ENCODE measurements at regions not wholly inside any gene's neighbourhood (a gene's known extent, or its start where the extent isn't known, plus 50 kb on each side); places are given as distances from the start of the nearest gene placed in this dataset.
"Not testable (repeated sequence)": the region's sequence is repeated elsewhere in the genome, so short reads cannot be mapped to it uniquely, and the experiment has no call there.

- POLR2A ChIA-PET = no interaction called here
- H3K9ac ChIP-seq (ENCODE audit: low read length) = no peak overlapping the region
Measured at GRCh38 chr6:106783640-106784566, 154.5 kb downstream of the QRSL1 start.

GRCh38 chr6:106782536-106783285, 153.3 kb downstream of the QRSL1 start:
- intact Hi-C loops (cut with micrococcal nuclease) = no loop called here
- Histone ChIP-seq H3K27me3 (ENCODE audit: insufficient read depth, low read length) (no peaks in the 10 kb centered on the region), H4K20me1 (ENCODE audit: insufficient read depth) (no peaks in the 10 kb centered on the region), H3K9me2 (ENCODE audit: insufficient read depth) (no peaks in the 10 kb centered on the region), H3K9me3 (ENCODE audit: control insufficient read depth in 1 of 2, insufficient read depth in 1 of 2, low read depth in 1 of 2, low read length in 2 of 2) (peaks cover 5 to 8% of the 10 kb centered on the region in 2 experiments; a peak in 1 of 4 replicates), H3K79me2 (ENCODE audit: insufficient read depth, low read length) (no peaks in the 10 kb centered on the region), H3K9ac (ENCODE audit: low read length) (no peak overlapping the region), H3K4me1 (ENCODE audit: control insufficient read depth in 1 of 2, insufficient read depth in 2 of 2, low read length in 2 of 2) (peaks cover 0 to 15% of the 10 kb centered on the region in 2 experiments; a peak in 2 of 4 replicates), H3K27ac (ENCODE audit: low read depth, low read length) (no peak overlapping the region), H3K4me3 (replicated peaks in 1 of 2; ENCODE audit: low read depth in 1 of 2, low read length in 2 of 2) (no peak overlapping the region), H3K36me3 (ENCODE audit: control insufficient read depth in 1 of 2, insufficient read depth in 2 of 2, low read length in 2 of 2) (no peaks in the 10 kb centered on the region), H2AFZ (ENCODE audit: low read depth, low read length, poor library complexity, severe bottlenecking) (no peak overlapping the region), H3K4me2 (ENCODE audit: low read length) (no peak overlapping the region)
- ChIA-PET POLR2A (no interaction called here), RAD21 (ENCODE audit: low non-redundant PET in 1 of 2, low total read pairs in 2 of 2, uncharacterized antibody in 2 of 2, unreplicated experiment in 2 of 2) (no interaction called here), CTCF (interaction anchor here (0.9 to 1.9 kb wide), 2 partner anchors 197 to 214 kb away, joined by 3 to 4 read pairs; no protein-coding TSS in a partner anchor)
- no TSS peak for BruUV-seq (replicated peaks)
- ATAC-seq (no peak), DNase-seq (ENCODE audit: low read depth, low spot score) (no peak)
- TF ChIP-seq ATF3 (IDR thresholded peaks at IDR 0.05) (no peak), MAX (IDR thresholded peaks at IDR 0.05) (no peak), ELF1 (IDR thresholded peaks at IDR 0.05; ENCODE audit: borderline replicate concordance, low read depth) (no peak)

More at GRCh38 chr6:106783640-106784566, 154.5 kb downstream of the QRSL1 start:
- peak; percentile 90 for ATAC-seq
- Histone ChIP-seq H3K9me2 (ENCODE audit: insufficient read depth) (no peaks in the 10 kb centered on the region), H3K4me2 (ENCODE audit: low read length) (peak overlapping the region; percentile 59), H3K4me3 (replicated peaks in 1 of 2; ENCODE audit: low read depth in 1 of 2, low read length in 2 of 2) (no peak overlapping the region), H3K36me3 (ENCODE audit: control insufficient read depth in 1 of 2, insufficient read depth in 2 of 2, low read length in 2 of 2) (no peaks in the 10 kb centered on the region), H2AFZ (ENCODE audit: low read depth, low read length, poor library complexity, severe bottlenecking) (peak overlapping the region; percentile 50), H3K27me3 (ENCODE audit: insufficient read depth, low read length) (no peaks in the 10 kb centered on the region), H4K20me1 (ENCODE audit: insufficient read depth) (no peaks in the 10 kb centered on the region), H3K79me2 (ENCODE audit: insufficient read depth, low read length) (no peaks in the 10 kb centered on the region), H3K27ac (ENCODE audit: low read depth, low read length) (no peak overlapping the region), H3K9me3 (ENCODE audit: control insufficient read depth in 1 of 2, insufficient read depth in 1 of 2, low read depth in 1 of 2, low read length in 2 of 2) (peaks cover 3 to 4% of the 10 kb centered on the region in 2 experiments; a peak in 1 of 4 replicates), H3K4me1 (ENCODE audit: control insufficient read depth in 1 of 2, insufficient read depth in 2 of 2, low read length in 2 of 2) (peaks cover 0 to 15% of the 10 kb centered on the region in 2 experiments; a peak in 2 of 4 replicates)
- CTCF ChIA-PET = interaction anchor here (1.9 kb wide), 1 partner anchor 196 kb away, joined by 4 read pairs; no protein-coding TSS in a partner anchor
- no peak for TF ChIP-seq CEBPB (IDR thresholded peaks at IDR 0.05; ENCODE audit: low read depth)
- peak; percentile 85 for TF ChIP-seq FOSL1 (IDR thresholded peaks at IDR 0.05; ENCODE audit: low read depth)
- TF ChIP-seq JUND (IDR thresholded peaks at IDR 0.05) = peak; percentile 56
- BruUV-seq (replicated peaks) = no TSS peak
- intact Hi-C loops (cut with micrococcal nuclease) = no loop called here
- RAD21 ChIA-PET (ENCODE audit: low non-redundant PET in 1 of 2, low total read pairs in 2 of 2, uncharacterized antibody in 2 of 2, unreplicated experiment in 2 of 2) = no interaction called here
- DNase-seq (ENCODE audit: low read depth, low spot score) = no peak

- POLR2A ChIA-PET; H3K36me3 ChIP-seq (ENCODE audit: control insufficient read depth in 1 of 2, insufficient read depth in 2 of 2, low read length in 2 of 2); intact Hi-C loops (cut with micrococcal nuclease); H3K27ac ChIP-seq (ENCODE audit: low read depth, low read length); H3K4me3 ChIP-seq (replicated peaks in 1 of 2; ENCODE audit: low read depth in 1 of 2, low read length in 2 of 2); BruUV-seq (replicated peaks); H3K4me2 ChIP-seq (ENCODE audit: low read length); H3K9me3 ChIP-seq (ENCODE audit: control insufficient read depth in 1 of 2, insufficient read depth in 1 of 2, low read depth in 1 of 2, low read length in 2 of 2); H3K9me2 ChIP-seq (ENCODE audit: insufficient read depth); H4K20me1 ChIP-seq (ENCODE audit: insufficient read depth); RAD21 ChIA-PET (ENCODE audit: low non-redundant PET in 1 of 2, low total read pairs in 2 of 2, uncharacterized antibody in 2 of 2, unreplicated experiment in 2 of 2); ATAC-seq; DNase-seq (ENCODE audit: low read depth, low spot score); H3K79me2 ChIP-seq (ENCODE audit: insufficient read depth, low read length); H3K9ac ChIP-seq (ENCODE audit: low read length); H3K27me3 ChIP-seq (ENCODE audit: insufficient read depth, low read length); H2AFZ ChIP-seq (ENCODE audit: low read depth, low read length, poor library complexity, severe bottlenecking): not testable (repeated sequence)
- CTCF ChIA-PET = interaction anchor here (1.0 kb wide), 1 partner anchor 171 kb away, joined by 3 read pairs; no protein-coding TSS in a partner anchor
- peaks cover 0 to 15% of the 10 kb centered on the region in 2 experiments; a peak in 2 of 4 replicates for H3K4me1 ChIP-seq (ENCODE audit: control insufficient read depth in 1 of 2, insufficient read depth in 2 of 2, low read length in 2 of 2)
Measured at GRCh38 chr6:106779552-106779951, 150.2 kb downstream of the QRSL1 start.
